B cell (primary cell): ENCODE measurements at regions not wholly inside any gene's neighbourhood (a gene's known extent, or its start where the extent isn't known, plus 50 kb on each side); places are given as distances from the start of the nearest gene placed in this dataset.

ENCODE experiments used
- CTCF ChIP-seq: fragments of 200-600 bp; IDR thresholded peaks from one replicate; pipeline ENCODE4 v1.8.0; 2022; ENCODE audit warnings: antibody characterized with exemption, mild to moderate bottlenecking
- EZH2 ChIP-seq: IDR thresholded peaks from 2 replicates; pipeline ENCODE4 v1.6.1; 2012; ENCODE audit warnings: borderline replicate concordance, low read depth, mild to moderate bottlenecking, moderate library complexity, low read length; ENCODE audit not compliant: insufficient read depth, poor library complexity, severe bottlenecking

GRCh38 chr4:110347805-110348204 is 128.2 kb upstream of the ENPEP start:
- TF ChIP-seq CTCF (no peak), EZH2 (no peak)
